ENCODE measurements at regions not wholly inside any gene's neighbourhood (a gene's known extent, or its start where the extent isn't known, plus 50 kb on each side); places are given as distances from the start of the nearest gene placed in this dataset.

DNA sequence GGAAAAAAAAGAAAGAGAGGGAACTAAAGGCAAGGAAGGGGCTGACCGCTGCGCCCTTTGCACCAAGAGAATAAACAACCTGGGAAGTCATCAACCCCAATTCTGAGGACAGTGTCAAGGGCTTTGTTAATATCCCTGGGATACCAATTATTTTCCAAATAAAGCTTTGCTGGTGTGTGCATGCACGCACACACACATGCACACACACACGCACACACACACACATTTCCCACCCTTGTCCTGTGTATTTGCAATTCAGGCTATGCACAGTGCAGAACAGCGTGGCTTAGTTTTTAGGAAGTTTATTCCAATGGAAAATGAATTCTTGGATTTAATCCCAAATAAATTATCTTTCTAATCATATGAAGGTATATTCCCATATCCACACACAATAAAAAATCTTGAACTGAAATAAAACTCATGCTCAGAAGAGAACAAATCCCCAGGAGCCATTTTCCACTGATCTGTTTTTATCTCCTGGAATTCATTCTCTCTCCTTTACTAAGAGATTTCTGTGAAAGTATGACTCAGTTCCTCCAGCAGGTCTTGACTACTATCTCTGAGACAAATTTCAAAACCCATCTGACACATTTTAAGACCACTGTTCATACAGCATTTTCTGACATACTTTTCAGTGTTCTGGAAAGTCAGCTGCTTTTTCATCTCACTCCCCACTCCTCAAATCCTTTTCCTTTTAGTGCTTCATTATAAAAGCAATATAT, 334.4 kb upstream of the ATP2B1 start:
- WGBS, 2 donors, result 95 to 96% methylated on average over 5 of the region's 5 CpGs
- no peaks in the 10 kb centered on the region for H3K4me1 ChIP-seq
- H3K27me3 ChIP-seq, result no peaks in the 10 kb centered on the region
- intact Hi-C loops (cut with DNase I), result no loop called here
- no peak overlapping the region for H3K27ac ChIP-seq
- no peak for DNase-seq
- H3K9me3 ChIP-seq, result no peaks in the 10 kb centered on the region
- H3K4me3 ChIP-seq, result no peak overlapping the region
- no peaks in the 10 kb centered on the region for H3K36me3 ChIP-seq
- no peak for TF ChIP-seq POLR2A (IDR thresholded peaks at IDR 0.05)
- no peak for TF ChIP-seq EP300 (IDR thresholded peaks at IDR 0.05)
- TF ChIP-seq POLR2AphosphoS5 (IDR thresholded peaks at IDR 0.05), result no peak
- TF ChIP-seq, protein P1, sequence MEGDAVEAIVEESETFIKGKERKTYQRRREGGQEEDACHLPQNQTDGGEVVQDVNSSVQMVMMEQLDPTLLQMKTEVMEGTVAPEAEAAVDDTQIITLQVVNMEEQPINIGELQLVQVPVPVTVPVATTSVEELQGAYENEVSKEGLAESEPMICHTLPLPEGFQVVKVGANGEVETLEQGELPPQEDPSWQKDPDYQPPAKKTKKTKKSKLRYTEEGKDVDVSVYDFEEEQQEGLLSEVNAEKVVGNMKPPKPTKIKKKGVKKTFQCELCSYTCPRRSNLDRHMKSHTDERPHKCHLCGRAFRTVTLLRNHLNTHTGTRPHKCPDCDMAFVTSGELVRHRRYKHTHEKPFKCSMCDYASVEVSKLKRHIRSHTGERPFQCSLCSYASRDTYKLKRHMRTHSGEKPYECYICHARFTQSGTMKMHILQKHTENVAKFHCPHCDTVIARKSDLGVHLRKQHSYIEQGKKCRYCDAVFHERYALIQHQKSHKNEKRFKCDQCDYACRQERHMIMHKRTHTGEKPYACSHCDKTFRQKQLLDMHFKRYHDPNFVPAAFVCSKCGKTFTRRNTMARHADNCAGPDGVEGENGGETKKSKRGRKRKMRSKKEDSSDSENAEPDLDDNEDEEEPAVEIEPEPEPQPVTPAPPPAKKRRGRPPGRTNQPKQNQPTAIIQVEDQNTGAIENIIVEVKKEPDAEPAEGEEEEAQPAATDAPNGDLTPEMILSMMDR (IDR thresholded peaks at IDR 0.05), result no peak

DNA sequence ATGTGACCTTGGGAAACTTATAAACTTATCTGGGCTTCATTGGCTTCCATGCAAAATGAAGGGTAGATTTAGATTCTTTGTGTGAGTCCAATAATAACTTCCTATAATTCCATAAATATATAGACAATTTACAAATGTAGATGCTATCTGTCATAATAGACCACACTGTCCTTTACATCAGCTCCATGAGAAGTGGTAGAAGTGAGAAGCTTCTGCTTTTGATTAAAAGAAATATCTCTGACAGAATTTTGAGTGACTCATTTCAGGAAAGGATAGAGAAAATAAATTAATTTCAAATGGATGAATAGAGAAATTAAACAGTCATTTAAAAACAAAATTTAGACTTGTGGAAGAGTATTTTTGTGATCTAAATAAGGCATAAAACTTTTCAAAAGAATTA, 329.7 kb upstream of the ATP2B1 start:
- no peak for DNase-seq
- H3K27me3 ChIP-seq, result no peaks in the 10 kb centered on the region
- peaks cover 0 to 4% (median 0%) of the 10 kb centered on the region in 4 donors for H3K9me3 ChIP-seq
- intact Hi-C loops (cut with DNase I), result no loop called here
- no peak for TF ChIP-seq POLR2AphosphoS5 (IDR thresholded peaks at IDR 0.05)
- no peak overlapping the region for H3K27ac ChIP-seq
- H3K4me1 ChIP-seq, result no peaks in the 10 kb centered on the region
- H3K4me3 ChIP-seq, result no peak overlapping the region
- no peaks in the 10 kb centered on the region for H3K36me3 ChIP-seq

DNA sequence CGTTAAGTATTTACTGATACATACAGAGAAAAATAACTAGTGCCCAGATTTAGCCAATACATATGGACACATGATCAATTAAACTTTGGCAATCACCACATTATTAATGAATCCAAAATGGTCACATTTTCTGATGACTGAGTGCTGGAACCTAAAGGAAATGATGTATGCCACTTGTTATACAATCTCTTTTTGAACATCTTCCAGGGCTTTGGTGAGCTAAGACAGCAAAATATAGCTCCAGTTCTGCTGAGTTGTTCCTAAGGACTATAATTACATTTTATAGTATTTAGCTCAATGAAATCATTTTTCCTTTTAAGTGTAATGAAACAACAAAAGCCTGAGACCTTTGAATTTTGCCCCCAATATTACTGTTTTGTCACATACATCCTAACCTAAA, 329.1 kb upstream of the ATP2B1 start:
- Histone ChIP-seq H3K9me3 (peaks cover 0 to 4% (median 0%) of the 10 kb centered on the region in 4 donors), H3K4me1 (no peaks in the 10 kb centered on the region), H3K27ac (no peak overlapping the region), H3K36me3 (no peaks in the 10 kb centered on the region), H3K4me3 (no peak overlapping the region), H3K27me3 (no peaks in the 10 kb centered on the region)
- no peak for DNase-seq
- intact Hi-C loops (cut with DNase I), result no loop called here
- WGBS, 2 donors, result 72 to 78% methylated on average over 1 of the region's 1 CpG
- TF ChIP-seq POLR2A (IDR thresholded peaks at IDR 0.05) (no peak), POLR2AphosphoS5 (IDR thresholded peaks at IDR 0.05) (no peak), EP300 (IDR thresholded peaks at IDR 0.05) (no peak)
- TF ChIP-seq, protein P1 (IDR thresholded peaks at IDR 0.05), result no peak

DNA sequence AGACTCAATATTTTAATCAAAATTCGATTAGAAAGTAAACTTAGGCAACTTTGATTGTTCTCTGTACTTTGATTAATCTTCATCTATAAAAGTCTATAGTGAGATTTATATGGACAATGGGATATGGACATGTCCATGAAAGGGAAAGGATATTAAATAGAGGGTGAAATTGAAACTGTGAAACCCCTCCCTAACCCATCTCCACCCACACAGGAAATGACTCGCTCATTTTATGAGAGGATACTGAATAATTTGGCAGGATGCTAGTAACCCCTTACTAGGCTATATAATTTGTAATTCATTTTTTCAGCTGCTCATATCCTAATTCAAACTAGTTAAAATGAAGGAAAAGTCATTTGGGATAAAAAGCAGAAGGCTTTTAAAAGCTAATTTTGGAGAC, 328.0 kb upstream of the ATP2B1 start:
- Histone ChIP-seq H3K27me3 (no peaks in the 10 kb centered on the region), H3K27ac (no peak overlapping the region), H3K9me3 (peaks cover 0 to 4% (median 0%) of the 10 kb centered on the region in 4 donors), H3K4me1 (no peaks in the 10 kb centered on the region), H3K4me3 (no peak overlapping the region), H3K36me3 (no peaks in the 10 kb centered on the region)
- 34 to 50% methylated on average over 2 of the region's 2 CpGs for WGBS, 2 donors
- intact Hi-C loops (cut with DNase I), result no loop called here
- DNase-seq, result no peak
- TF ChIP-seq EP300 (IDR thresholded peaks at IDR 0.05) (no peak), POLR2A (IDR thresholded peaks at IDR 0.05) (no peak), POLR2AphosphoS5 (IDR thresholded peaks at IDR 0.05) (no peak)
- TF ChIP-seq, protein P1 (IDR thresholded peaks at IDR 0.05), result no peak

DNA sequence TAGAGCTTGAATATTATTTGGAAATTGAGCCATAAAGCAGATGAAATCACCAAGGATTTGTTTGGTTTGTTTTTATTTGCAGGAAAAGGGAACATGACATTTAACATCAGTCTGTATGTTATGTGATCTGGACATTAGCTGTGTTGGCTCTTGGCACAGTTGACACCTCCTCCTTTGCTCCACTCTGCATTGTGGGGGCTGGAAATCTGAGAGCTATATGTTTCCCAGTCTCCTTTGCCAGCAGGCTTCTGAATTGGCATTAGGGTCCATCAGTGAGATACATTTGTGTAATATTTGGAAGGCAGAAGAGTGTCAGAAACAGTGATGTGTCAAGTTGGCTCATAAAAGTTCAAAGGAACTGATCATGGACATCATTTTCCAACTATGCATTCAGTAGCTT, 322.1 kb upstream of the ATP2B1 start:
- no peak for DNase-seq
- no peak overlapping the region for H3K27ac ChIP-seq
- H3K27me3 ChIP-seq, result no peaks in the 10 kb centered on the region
- no peaks in the 10 kb centered on the region for H3K36me3 ChIP-seq
- no peak overlapping the region for H3K4me3 ChIP-seq
- H3K9me3 ChIP-seq, result no peaks in the 10 kb centered on the region
- intact Hi-C loops (cut with DNase I), result no loop called here
- TF ChIP-seq POLR2AphosphoS5 (IDR thresholded peaks at IDR 0.05) (no peak), EP300 (IDR thresholded peaks at IDR 0.05) (no peak), POLR2A (IDR thresholded peaks at IDR 0.05) (no peak)
- TF ChIP-seq, protein P1 (IDR thresholded peaks at IDR 0.05), result no peak
- H3K4me1 ChIP-seq, result peaks cover 0 to 17% (median 5%) of the 10 kb centered on the region in 4 donors

All from sigmoid colon (tissue), 6 donors.